ENCODE measurements at regions not wholly inside any gene's neighbourhood (a gene's known extent, or its start where the extent isn't known, plus 50 kb on each side); places are given as distances from the start of the nearest gene placed in this dataset.
A peak's percentile ranks its signal among the peaks of the same experiment; 100 is the strongest.

DNA sequence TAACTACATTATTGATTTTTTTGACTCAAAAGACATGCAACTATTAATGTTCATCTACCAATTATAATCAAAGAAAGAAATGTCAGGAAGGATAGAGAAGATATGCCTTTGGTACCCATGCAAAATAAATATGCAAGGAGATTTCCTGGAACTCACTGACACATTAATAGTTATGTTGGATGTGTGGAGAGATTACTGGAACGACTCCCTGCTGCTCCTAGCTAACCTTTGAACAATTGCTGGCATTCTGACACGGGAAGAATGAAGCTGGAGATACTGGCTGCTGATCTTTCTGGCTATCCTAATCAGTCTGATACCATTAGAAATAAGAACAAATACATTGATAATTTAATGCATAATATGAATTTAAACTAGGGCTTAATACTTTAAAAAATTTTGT lies 507.9 kb upstream of the NRG3 start:
- TF ChIP-seq, protein P1, sequence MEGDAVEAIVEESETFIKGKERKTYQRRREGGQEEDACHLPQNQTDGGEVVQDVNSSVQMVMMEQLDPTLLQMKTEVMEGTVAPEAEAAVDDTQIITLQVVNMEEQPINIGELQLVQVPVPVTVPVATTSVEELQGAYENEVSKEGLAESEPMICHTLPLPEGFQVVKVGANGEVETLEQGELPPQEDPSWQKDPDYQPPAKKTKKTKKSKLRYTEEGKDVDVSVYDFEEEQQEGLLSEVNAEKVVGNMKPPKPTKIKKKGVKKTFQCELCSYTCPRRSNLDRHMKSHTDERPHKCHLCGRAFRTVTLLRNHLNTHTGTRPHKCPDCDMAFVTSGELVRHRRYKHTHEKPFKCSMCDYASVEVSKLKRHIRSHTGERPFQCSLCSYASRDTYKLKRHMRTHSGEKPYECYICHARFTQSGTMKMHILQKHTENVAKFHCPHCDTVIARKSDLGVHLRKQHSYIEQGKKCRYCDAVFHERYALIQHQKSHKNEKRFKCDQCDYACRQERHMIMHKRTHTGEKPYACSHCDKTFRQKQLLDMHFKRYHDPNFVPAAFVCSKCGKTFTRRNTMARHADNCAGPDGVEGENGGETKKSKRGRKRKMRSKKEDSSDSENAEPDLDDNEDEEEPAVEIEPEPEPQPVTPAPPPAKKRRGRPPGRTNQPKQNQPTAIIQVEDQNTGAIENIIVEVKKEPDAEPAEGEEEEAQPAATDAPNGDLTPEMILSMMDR (IDR thresholded peaks at IDR 0.05; ENCODE audit: insufficient read depth, missing control alignments), result no peak
- no peak for DNase-seq (ENCODE audit: insufficient read length, low spot score)
- no peak for FAIRE-seq

DNA sequence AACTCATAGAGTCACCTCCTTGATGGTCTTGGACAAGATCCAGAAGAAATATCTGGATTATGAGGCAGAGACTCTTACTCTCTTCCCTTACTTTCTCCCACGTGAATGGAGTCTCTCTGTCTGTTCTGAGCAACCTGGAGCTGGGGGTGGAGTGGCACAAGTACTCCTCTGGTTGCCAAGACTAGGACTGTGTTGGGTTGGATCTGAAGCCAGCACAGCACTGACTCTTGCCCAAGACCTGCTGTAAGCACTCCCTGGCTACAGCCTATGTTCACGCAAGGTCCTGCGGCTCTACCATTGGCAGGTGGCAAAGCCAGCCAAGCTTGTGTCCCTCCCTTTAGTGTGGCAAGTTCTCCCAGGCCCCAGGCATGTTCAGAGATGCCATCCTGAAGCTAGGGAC lies 488.2 kb upstream of the NRG3 start:
- FAIRE-seq (no peak), DNase-seq (ENCODE audit: insufficient read length, low spot score) (no peak)
- TF ChIP-seq, protein P1 (IDR thresholded peaks at IDR 0.05; ENCODE audit: insufficient read depth, missing control alignments), result no peak

DNA sequence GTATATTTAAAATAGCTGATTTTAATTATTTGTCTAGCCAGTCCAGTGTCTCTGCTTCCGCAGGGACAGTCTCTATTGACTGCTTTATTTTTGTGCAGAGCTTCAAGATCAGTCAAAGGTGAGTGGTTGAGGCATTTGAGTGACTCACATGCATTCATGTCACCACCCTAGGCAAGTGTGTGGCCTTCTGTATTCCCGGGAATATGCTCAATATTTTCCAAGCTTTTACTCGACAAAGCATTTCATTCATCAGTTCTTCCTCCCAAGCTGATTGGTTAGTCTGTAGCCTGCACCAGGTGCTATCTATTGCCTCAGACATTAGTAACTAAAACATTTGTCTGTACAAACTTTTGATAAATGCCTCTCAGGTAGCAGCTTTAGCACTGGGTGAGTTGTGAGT lies 471.5 kb upstream of the NRG3 start:
- no peak for DNase-seq (ENCODE audit: insufficient read length, low spot score)
- no peak for FAIRE-seq
- TF ChIP-seq, protein P1 (IDR thresholded peaks at IDR 0.05; ENCODE audit: insufficient read depth, missing control alignments), result no peak

DNA sequence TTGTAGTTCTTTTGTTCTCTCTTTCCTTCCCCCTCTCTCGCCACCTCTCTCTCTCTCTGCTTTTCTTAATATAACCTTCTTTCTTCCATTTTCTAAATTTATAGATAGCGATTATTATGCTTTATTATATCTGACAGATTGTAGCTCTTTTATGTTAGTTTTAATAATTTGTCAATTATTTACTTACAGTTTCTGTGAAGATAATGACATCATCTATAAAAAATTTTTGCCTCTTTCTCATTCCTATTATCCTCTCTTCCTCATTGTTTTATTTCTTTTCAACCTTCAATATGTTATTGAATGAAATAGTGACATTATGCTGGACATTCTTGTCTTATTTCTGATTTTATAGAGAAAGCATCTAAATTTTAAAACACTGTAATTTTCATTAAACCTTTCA lies 469.6 kb upstream of the NRG3 start:
- FAIRE-seq (no peak), DNase-seq (ENCODE audit: insufficient read length, low spot score) (no peak)
- TF ChIP-seq, protein P1 (IDR thresholded peaks at IDR 0.05; ENCODE audit: insufficient read depth, missing control alignments), result no peak

DNA sequence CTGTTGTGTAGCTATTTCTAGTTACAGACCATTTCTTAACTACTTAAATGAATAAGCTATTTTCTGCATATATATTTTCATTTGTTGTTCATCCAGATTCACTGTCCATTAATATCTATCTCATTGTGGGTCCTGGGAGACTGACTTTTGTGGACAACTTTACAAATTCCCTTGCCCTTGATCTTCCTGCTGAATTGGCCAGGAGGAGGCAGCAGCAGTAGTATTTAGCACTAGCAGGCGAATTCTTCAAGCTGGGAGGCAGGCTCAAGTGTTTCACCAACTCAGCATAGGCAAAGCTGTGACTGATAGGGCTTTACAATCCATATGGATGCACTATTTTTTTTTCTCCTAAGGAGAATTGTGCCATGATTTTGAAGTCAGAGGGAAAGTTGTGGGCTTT lies 461.0 kb upstream of the NRG3 start:
- DNase-seq (ENCODE audit: insufficient read length, low spot score) (no peak), FAIRE-seq (peak; percentile 11)
- TF ChIP-seq, protein P1 (IDR thresholded peaks at IDR 0.05; ENCODE audit: insufficient read depth, missing control alignments), result peak; percentile 53

DNA sequence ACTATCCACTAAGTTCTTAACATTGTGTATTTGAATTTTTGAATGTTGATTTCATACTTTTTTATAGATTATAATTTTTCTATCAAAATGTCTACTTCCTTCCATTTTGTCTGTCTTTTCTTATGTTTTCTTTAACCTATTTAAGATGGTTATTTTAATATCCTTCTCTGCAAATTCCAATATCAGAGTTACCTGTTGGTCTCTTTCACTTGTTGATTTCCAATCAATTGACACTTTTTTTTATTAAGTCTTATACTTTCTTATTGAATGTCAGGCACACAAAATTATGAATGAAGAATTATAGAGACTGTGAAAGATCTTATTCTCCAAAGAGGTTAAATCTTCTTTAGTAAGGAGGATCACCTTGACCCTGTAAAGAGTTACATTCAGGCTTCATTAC lies 448.3 kb upstream of the NRG3 start:
- DNase-seq (ENCODE audit: insufficient read length, low spot score) (no peak), FAIRE-seq (no peak)
- TF ChIP-seq, protein P1 (IDR thresholded peaks at IDR 0.05; ENCODE audit: insufficient read depth, missing control alignments), result no peak

DNA sequence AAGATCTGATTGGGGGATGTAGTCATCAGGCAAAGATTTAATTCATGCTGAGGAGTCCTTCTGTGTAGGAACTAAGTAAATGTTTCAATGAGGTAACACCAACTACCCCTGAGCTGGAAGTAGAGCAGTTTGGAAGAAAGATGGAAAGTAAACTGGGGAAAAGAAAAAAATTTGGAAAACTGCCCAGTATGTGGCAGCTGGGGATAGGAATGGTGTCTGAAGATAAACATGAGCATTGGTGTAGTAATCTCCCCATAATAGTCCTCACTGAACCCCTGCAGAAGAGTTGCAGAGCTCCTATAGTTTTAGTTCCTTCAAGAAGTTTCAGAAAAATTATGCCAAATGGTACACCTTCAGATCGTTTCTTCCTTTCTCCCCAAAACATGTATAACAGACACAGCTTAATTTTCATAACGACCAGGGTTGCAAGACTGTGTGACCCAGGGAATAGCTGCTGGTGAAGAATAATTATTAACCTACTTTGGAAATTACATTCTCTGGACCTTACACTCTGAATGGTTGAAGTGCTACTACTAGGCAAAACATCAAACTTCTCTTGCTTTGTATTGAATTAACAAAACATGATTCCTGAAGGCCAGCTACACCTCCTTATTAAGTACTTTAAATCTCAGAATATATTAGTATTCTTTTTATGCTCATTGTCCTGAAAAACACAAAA lies 446.4 kb upstream of the NRG3 start:
- TF ChIP-seq, protein P1 (IDR thresholded peaks at IDR 0.05; ENCODE audit: insufficient read depth, missing control alignments), result no peak
- no peak for FAIRE-seq

More for the DNA sequence above, 446.4 kb upstream of the NRG3 start:
- DNase-seq (ENCODE audit: insufficient read length, low spot score), result no peak

Data from D721Med (cell line).